ENCODE measurements at regions not wholly inside any gene's neighbourhood (a gene's known extent, or its start where the extent isn't known, plus 50 kb on each side); places are given as distances from the start of the nearest gene placed in this dataset.

- DNase-seq, result no peak
Measured at GRCh38 chr4:116400480-116400879, 684.9 kb downstream of the TRAM1L1 start.

- DNase-seq, result no peak
Measured at GRCh38 chr4:116397714-116398113, 687.7 kb downstream of the TRAM1L1 start.

GRCh38 chr4:116397291-116397690, 688.1 kb downstream of the TRAM1L1 start:
- DNase-seq, result no peak

- DNase-seq, result no peak
Measured at GRCh38 chr4:116395408-116395807, 690.0 kb downstream of the TRAM1L1 start.

DNA sequence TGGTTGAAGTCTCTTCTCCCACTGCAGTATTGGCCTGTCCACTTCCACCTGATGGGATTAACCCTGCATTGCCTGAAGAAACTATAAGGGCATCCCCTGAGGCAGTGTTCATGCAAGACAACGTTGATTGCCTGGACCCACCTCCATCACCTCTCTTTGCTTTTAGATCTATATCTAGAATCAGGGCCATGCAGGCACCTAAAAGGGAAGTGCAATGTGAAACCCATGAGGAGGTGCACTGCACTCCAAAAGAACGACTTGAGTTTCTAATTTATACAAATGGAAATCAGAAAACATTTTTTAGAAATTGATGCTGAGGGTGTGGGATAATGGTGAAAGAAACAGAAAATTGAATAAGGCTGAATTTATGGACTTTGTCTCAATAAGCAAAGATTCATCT, 694.4 kb downstream of the TRAM1L1 start:
- no peak for DNase-seq

GRCh38 chr4:116389139-116389538, 696.2 kb downstream of the TRAM1L1 start:
- no peak for DNase-seq

GRCh38 chr4:116387937-116388474, 697.4 kb downstream of the TRAM1L1 start:
- DNase-seq, result no peak

DNA sequence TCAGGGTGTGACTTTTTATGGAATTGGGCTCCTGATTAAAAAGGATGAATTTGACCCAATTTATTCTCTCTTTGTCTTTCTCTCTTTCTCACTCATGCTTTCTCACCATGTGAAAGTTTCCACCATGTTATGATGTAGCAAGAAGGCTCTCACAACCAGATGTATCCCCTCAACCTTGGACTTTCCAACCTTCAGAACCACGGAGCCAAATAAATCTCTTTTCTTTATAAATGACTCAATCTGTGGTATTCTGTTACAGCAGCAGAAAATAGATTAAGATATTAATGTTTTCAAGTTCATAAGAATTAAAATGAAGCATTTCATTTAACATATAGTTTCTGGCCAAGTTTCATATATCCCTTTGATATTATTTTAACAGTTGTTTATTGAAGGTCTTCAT, 698.5 kb downstream of the TRAM1L1 start:
- DNase-seq, result no peak

DNA sequence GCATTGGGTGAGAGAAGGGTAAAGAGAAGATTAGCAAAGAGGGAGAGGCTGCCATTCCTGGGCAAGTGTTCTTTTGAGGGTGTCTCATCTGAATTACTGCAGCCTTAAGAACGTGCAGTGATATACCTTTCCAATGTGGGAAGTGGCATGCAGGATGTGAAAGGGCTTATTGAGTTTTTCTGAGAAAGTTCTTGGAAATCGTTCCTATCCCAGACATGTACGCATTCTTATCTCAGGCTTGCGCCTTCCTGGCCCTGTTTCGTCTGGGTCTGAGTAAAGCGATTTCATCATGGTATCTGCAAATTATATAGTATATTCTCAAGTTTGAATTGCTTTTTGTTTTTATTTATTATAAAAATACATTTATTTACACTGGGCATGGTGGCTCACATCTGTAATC, 699.8 kb downstream of the TRAM1L1 start:
- DNase-seq, result no peak

- no peak for DNase-seq
Measured at GRCh38 chr4:116374815-116375214, 710.6 kb downstream of the TRAM1L1 start.

DNA sequence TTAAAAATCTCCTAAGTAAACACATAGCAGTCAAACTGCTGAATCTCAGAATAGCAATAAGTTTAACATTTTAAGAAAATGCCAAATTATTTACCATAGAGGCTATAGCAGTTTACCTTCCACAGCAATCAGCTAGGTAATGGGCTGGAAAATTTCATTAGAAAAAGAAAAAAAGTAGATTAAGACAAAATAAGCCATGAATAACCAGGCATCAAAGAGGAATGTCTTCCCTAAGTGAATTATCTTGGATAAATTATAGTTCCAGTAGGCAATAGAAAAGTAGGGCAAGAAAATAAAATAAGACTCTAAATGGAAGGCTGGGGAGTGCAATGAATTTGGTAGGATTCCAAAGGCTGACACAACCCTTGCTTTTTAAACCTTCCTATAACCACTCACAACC, 722.8 kb downstream of the TRAM1L1 start:
- no peak for DNase-seq

GRCh38 chr4:116361790-116362189, 723.6 kb downstream of the TRAM1L1 start:
- DNase-seq, result no peak

GRCh38 chr4:116358633-116359222, 726.6 kb downstream of the TRAM1L1 start:
- DNase-seq, result peak; percentile 13

DNA sequence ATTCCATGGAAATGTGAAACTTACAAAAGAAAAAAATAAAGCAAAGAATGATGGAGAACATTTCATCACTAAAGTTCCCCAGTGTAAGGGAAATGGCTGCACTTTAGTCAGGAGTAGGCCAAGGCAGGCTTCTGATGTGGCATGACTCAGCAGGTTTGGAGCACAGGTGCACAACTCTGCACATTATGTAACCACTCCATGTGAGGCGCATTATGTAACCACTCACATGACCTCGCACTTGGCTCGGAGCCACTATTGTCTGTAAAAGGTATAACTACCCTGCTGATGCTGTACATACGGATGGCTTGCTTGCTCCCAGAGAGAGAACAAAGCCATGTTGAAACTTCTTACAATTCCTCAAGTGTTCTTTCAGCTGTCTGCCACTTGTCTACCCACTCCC, 727.6 kb downstream of the TRAM1L1 start:
- no peak for DNase-seq

- DNase-seq, result no peak
Measured at GRCh38 chr4:116346750-116347149, 738.6 kb downstream of the TRAM1L1 start.

GRCh38 chr4:116343809-116344208, 741.6 kb downstream of the TRAM1L1 start:
- DNase-seq, result no peak

DNA sequence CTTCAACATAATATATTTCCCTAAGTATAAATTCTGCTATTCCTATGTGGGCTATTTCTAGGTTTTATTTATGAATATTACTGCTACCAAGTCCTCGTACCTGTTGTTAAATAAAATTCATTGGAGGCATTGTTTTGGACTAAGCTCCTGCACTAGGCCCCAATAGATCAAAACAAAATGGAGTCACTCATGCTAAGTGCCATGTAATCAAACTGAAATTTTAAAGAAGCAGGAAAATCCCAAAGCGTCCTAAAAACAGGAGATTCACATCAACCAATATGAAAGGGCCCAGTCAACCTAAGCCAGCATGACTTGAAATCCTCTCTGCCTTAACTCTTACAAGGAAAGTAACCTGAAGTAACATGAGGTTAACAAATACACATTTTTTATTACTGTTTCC, 743.2 kb downstream of the TRAM1L1 start:
- no peak for DNase-seq

DNA sequence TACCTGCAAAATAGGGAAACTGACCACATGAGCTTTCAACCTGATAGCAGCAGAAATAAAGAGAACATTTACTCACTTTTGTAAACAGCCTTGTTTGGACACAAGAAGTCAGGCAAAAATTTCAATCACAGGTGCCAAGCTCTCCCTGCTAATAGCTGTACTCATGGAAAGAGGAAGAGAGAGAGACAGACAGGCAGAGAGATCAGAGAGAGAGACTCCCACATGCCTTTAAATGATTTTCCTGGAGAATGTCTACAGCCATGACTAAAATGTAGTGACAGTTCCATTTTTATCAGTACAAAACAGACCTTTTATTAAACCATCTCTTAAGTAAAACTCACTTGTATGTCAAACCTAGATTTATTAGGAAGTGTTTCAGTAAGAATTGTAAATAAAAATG, 752.9 kb downstream of the TRAM1L1 start:
- no peak for DNase-seq

DNA sequence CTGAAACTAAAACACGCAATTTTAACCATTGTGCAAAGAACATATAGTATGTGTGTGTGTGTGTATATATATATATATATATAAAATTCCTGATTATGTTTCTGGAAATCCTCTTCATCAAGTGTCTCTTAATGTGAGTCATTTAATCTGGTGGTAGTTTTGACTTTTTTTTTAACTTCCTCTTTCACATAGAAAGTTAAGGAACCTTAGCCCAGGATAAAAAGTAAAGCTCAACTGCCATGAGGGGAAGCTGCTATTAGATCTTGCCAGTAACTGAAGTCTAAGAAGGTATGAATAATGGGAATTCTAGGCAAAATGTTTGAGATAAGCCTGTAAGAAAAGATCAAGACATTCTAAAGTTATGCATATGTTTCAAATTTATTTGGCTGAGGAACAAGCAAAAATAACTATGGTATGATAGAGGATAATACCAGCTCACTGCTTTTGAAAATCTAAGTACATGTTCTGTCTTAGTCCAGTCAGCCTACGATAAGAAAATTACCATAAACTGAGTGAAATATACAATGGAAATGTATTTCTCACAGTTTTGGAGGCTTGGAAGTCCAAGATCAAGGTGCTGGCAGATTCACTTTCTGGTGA, 757.0 kb downstream of the TRAM1L1 start:
- DNase-seq, result no peak

GRCh38 chr4:116323606-116324005, 761.8 kb downstream of the TRAM1L1 start:
- DNase-seq, result no peak

DNA sequence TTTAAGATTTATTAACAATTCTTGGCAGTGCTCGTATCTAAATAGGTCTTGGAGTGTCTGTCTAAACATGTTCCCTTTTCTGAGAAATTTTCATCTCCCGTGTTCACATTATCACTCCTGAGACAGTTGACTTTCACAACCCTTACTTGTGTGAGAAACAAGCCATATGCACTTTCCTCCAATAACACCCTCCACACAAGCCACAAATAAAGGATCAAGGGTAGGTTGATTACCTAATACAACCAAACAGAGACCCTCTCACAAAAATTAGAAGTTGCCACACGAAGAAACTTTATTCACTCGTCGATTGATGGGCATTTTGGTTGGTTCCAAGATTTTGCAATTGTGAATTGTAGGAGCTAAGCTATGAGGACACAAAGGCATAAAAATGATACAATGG, 763.9 kb downstream of the TRAM1L1 start:
- DNase-seq, result no peak

DNA sequence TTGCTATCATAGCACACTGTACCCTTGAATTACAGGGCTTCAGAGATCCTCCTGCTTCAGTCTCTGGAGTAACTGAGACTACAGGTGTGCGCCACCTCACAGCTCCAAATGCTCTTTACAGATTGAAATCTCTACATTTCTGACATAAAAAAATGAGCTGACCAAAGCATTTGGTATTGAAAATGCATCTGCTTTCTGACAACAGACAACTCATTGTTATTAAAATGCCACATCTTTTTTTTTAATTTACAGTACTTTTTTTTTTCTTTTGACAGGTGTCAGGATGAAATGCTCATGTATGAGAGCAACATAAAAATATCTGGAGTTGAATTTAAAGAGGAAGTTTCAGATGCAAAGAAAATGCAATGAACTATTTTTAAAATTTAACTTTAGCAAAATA, 764.5 kb downstream of the TRAM1L1 start:
- DNase-seq, result no peak

DNA sequence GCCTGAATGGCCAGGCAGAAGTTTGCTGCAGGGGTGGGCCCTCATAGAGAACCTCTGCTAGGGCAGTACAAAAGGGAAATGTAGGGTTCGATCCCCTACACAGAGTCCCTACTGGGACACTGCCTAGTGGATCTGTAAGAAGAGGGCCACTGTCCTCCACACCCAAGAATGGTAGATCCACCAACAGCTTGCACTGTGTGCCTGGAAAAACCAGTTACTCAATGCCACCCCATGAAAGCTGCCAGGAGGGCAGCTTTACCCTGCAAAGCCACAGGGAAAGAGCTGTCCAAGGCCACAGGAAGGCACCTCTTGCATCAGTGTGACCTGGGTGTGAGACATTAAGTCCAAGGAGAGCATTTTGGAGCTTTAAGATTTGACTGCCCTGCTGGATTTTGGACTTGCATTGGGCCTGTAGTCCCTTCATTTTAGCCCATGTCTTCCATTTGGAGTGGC, 781.6 kb downstream of the TRAM1L1 start:
- DNase-seq, result no peak

- DNase-seq, result no peak
Measured at GRCh38 chr4:116302990-116303735, 782.2 kb downstream of the TRAM1L1 start.

Measured in retina (tissue), 1 donor.